ENCODE measurements at regions not wholly inside any gene's neighbourhood (a gene's known extent, or its start where the extent isn't known, plus 50 kb on each side); places are given as distances from the start of the nearest gene placed in this dataset.

GRCh38 chr13:59391696-59392095 lies 772.0 kb downstream of the DIAPH3 start:
- TF ChIP-seq, protein P1, sequence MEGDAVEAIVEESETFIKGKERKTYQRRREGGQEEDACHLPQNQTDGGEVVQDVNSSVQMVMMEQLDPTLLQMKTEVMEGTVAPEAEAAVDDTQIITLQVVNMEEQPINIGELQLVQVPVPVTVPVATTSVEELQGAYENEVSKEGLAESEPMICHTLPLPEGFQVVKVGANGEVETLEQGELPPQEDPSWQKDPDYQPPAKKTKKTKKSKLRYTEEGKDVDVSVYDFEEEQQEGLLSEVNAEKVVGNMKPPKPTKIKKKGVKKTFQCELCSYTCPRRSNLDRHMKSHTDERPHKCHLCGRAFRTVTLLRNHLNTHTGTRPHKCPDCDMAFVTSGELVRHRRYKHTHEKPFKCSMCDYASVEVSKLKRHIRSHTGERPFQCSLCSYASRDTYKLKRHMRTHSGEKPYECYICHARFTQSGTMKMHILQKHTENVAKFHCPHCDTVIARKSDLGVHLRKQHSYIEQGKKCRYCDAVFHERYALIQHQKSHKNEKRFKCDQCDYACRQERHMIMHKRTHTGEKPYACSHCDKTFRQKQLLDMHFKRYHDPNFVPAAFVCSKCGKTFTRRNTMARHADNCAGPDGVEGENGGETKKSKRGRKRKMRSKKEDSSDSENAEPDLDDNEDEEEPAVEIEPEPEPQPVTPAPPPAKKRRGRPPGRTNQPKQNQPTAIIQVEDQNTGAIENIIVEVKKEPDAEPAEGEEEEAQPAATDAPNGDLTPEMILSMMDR (conservative IDR thresholded peaks at IDR 0.05; ENCODE audit: low read depth, low read length), result peak; percentile 93
- TF ChIP-seq EZH2 (IDR thresholded peaks at IDR 0.05; ENCODE audit: borderline replicate concordance, low read depth, low read length, poor library complexity, severe bottlenecking), result no peak

Data from A673 (cell line).